Liver (tissue), 3 donors: ENCODE measurements at regions not wholly inside any gene's neighbourhood (a gene's known extent, or its start where the extent isn't known, plus 50 kb on each side); places are given as distances from the start of the nearest gene placed in this dataset.

Source experiments
- ATF3 ChIP-seq: IDR thresholded peaks from 2 replicates; pipeline ENCODE4 v1.6.1; 2016; ENCODE audit warnings: antibody characterized with exemption
- FOXA1 ChIP-seq: IDR thresholded peaks from 2 replicates; pipeline ENCODE4 v1.6.1; 2016; ENCODE audit warnings: antibody characterized with exemption
- GABPA ChIP-seq, 2 donors: IDR thresholded peaks in 1 of 2; conservative IDR thresholded peaks in 1 of 2; 2 replicates each; pipeline ENCODE4 v1.6.1; 2016; ENCODE audit warnings: antibody characterized with exemption in 2 of 2, mild to moderate bottlenecking in 1 of 2, moderate library complexity in 1 of 2
- JUND ChIP-seq, 2 donors: IDR thresholded peaks; 2 replicates each; pipeline ENCODE4 v1.6.1; 2016; ENCODE audit warnings: antibody characterized with exemption in 2 of 2
- TF ChIP-seq, protein P1 (sequence below): fragments of 150-350 bp; IDR thresholded peaks from 2 replicates; pipeline ENCODE4 v1.5.1; 2017; ENCODE audit warnings: improper control_type of control experiment, low read depth, low read length; ENCODE audit not compliant: missing input control
- TF ChIP-seq, protein P2 (sequence below): IDR thresholded peaks from 2 replicates; pipeline ENCODE4 v1.6.1; 2016; ENCODE audit warnings: antibody characterized with exemption, mild to moderate bottlenecking
- donor health status: healthy.
- donor health status: healthy.

- TF ChIP-seq, protein P1, sequence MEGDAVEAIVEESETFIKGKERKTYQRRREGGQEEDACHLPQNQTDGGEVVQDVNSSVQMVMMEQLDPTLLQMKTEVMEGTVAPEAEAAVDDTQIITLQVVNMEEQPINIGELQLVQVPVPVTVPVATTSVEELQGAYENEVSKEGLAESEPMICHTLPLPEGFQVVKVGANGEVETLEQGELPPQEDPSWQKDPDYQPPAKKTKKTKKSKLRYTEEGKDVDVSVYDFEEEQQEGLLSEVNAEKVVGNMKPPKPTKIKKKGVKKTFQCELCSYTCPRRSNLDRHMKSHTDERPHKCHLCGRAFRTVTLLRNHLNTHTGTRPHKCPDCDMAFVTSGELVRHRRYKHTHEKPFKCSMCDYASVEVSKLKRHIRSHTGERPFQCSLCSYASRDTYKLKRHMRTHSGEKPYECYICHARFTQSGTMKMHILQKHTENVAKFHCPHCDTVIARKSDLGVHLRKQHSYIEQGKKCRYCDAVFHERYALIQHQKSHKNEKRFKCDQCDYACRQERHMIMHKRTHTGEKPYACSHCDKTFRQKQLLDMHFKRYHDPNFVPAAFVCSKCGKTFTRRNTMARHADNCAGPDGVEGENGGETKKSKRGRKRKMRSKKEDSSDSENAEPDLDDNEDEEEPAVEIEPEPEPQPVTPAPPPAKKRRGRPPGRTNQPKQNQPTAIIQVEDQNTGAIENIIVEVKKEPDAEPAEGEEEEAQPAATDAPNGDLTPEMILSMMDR, result no peak
- TF ChIP-seq ATF3, result no peak
- no peak for TF ChIP-seq GABPA (IDR thresholded peaks at IDR 0.05 in 1 of 2, conservative IDR thresholded peaks at IDR 0.05 in 1 of 2)
- TF ChIP-seq, protein P2, sequence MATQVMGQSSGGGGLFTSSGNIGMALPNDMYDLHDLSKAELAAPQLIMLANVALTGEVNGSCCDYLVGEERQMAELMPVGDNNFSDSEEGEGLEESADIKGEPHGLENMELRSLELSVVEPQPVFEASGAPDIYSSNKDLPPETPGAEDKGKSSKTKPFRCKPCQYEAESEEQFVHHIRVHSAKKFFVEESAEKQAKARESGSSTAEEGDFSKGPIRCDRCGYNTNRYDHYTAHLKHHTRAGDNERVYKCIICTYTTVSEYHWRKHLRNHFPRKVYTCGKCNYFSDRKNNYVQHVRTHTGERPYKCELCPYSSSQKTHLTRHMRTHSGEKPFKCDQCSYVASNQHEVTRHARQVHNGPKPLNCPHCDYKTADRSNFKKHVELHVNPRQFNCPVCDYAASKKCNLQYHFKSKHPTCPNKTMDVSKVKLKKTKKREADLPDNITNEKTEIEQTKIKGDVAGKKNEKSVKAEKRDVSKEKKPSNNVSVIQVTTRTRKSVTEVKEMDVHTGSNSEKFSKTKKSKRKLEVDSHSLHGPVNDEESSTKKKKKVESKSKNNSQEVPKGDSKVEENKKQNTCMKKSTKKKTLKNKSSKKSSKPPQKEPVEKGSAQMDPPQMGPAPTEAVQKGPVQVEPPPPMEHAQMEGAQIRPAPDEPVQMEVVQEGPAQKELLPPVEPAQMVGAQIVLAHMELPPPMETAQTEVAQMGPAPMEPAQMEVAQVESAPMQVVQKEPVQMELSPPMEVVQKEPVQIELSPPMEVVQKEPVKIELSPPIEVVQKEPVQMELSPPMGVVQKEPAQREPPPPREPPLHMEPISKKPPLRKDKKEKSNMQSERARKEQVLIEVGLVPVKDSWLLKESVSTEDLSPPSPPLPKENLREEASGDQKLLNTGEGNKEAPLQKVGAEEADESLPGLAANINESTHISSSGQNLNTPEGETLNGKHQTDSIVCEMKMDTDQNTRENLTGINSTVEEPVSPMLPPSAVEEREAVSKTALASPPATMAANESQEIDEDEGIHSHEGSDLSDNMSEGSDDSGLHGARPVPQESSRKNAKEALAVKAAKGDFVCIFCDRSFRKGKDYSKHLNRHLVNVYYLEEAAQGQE, result no peak
- TF ChIP-seq FOXA1, result no peak
- no peak for TF ChIP-seq JUND (IDR thresholded peaks at IDR 0.05)
Measured at GRCh38 chr5:5065472-5065871, 74.7 kb upstream of the ADAMTS16 start.
